ENCODE measurements at regions not wholly inside any gene's neighbourhood (a gene's known extent, or its start where the extent isn't known, plus 50 kb on each side); places are given as distances from the start of the nearest gene placed in this dataset.
"Not testable (repeated sequence)": the region's sequence is repeated elsewhere in the genome, so short reads cannot be mapped to it uniquely, and the experiment has no call there.

DNA sequence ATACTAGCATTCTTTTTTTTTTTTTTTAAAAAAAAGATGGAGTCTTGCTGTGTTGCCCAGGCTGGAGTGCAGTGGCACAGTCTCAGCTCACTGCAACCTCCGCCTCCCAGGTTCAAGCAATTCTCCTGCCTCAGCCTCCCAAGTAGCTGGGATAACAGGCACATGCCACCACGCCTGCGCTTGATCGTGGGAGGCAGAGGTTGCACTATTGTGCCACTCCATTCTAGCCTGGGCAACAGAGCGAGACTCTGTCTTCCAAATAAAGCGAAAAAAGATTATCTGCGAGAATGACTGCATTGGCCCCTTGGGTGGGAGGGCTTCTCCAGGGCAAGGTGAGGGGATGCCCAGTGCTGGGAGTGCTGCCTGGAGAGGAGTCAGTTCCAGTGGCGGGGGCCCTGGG lies 1357.1 kb downstream of the CDH12 start:
- H3K27ac ChIP-seq; H3K36me3 ChIP-seq; H3K27me3 ChIP-seq; H3K9me3 ChIP-seq; H3K4me1 ChIP-seq (ENCODE audit: insufficient read depth); intact Hi-C loops (cut with DNase I); H3K4me3 ChIP-seq: not testable (repeated sequence)
- 89 to 91% (median 91%) methylated on average over 7 to 8 of the region's 8 CpGs for WGBS, 3 donors
- peak in 1 of 5 donors; percentile 25 for DNase-seq

DNA sequence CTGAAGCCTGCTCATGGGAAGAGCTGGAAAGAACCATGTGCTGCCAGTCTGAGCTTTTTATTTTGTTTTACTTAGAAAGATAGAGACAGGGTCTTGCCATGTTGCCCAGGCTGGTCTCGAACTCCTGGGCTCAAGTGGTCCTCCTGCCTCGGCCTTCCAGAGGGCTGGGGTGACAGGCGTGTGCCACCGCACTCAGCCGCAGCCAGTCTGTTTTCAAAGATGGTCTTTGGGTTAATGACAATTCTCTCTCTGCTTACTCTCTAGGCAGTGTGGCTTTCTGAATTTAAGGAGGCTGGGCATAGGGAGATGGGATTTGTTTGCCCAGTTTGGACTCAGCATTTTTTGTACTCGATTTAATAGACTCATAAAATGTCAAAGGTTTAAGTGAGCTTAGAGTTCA lies 1357.9 kb downstream of the CDH12 start:
- H3K4me3 ChIP-seq; intact Hi-C loops (cut with DNase I); H3K27me3 ChIP-seq; H3K4me1 ChIP-seq (ENCODE audit: insufficient read depth); H3K27ac ChIP-seq; H3K36me3 ChIP-seq; H3K9me3 ChIP-seq: not testable (repeated sequence)
- 92 to 94% (median 94%) methylated on average over 6 of the region's 6 CpGs for WGBS, 3 donors
- peak in 1 of 5 donors; percentile 23 for DNase-seq

DNA sequence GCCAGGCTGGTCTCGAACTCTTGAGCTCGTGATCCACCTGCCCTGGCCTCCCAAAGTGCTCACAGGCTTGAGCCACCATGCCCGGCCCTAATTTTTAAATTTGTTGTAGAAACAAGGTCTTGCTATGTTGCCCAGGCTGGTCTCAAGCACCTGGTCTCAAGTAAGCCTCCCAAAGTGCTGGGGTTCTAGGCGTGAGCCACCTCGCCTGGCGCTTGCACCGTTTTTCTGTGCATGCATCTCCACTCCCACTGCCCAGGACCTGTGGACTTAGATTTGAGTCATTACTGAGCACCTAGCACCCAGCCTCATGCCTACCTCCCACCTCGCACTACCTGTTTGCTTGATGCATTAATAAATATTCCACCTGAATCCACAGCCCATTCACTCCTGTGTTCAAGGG lies 1359.1 kb downstream of the CDH12 start:
- DNase-seq; H3K4me3 ChIP-seq; H3K4me1 ChIP-seq (ENCODE audit: insufficient read depth); H3K9me3 ChIP-seq; H3K27ac ChIP-seq; H3K36me3 ChIP-seq; intact Hi-C loops (cut with DNase I); H3K27me3 ChIP-seq: not testable (repeated sequence)
- 91 to 97% (median 95%) methylated on average over 5 to 8 of the region's 8 CpGs for WGBS, 3 donors

DNA sequence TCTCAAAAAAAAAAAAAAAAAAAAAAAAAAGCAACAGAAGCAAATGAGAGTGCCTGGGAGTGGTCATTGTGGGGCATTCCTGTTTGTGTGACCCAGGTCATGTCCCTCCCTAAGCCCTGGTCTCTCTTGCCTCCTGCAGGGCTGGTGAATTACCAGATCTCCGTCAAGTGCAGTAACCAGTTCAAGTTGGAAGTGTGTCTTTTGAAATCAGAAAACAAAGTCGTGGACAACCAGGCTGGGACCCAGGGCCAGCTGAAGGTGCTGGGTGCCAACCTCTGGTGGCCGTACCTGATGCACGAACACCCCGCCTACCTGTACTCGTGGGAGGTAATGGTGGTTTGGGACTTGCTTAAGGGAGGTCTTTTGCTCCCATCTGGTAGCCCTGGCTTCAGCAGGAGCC lies 1362.0 kb downstream of the CDH12 start:
- H3K4me1 ChIP-seq (ENCODE audit: insufficient read depth); H3K9me3 ChIP-seq; H3K36me3 ChIP-seq; H3K27ac ChIP-seq; H3K27me3 ChIP-seq; H3K4me3 ChIP-seq; intact Hi-C loops (cut with DNase I): not testable (repeated sequence)
- DNase-seq: peak in 1 of 5 donors; percentile 37
- 94 to 97% (median 97%) methylated on average over 6 of the region's 6 CpGs for WGBS, 3 donors

DNA sequence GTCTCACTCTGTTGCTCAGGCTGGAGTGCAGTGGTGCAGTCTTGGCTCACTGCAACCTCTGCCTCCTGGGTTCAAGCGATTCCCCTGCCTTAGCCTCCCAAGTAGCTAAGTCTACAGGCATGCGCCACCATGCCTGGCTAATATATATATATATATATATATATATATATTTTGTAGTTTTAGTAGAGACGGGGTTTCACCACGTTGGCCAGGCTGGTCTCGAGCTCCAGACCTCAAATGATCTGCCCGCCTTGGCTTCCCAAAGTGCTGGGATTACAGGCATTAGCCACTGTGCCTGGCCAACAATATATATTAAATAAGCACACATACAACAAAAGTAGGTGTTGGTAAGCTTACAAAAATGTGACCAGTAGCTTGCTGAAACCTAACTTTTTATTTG lies 1364.3 kb downstream of the CDH12 start:
- WGBS, 3 donors: 96 to 98% (median 97%) methylated on average over 6 of the region's 6 CpGs

DNA sequence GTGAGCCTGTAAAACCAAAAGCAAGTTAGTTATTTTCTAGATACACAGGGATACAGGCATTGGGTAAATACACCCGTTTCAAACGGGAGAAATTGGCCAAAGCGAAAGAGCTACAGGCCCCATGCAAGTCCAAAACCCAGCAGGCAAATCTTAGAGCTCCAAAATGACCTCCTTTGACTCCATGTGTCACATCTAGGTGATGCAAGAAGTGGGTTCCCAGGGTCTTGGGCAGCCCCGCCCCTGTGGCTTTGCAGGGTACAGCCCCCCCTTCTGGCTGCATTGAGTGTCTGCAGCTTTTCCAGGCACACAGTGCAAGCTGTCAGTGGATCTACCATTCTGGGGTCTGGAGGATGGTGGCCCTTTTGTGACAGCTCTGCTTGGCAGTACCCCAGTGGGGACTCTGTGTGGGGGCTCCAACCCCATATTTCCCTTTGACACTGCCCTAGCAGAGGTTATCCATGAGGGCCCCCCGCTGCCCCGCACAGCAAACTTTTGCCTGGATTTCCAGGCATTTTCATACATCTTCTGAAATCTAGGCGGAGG lies 1367.6 kb downstream of the CDH12 start:
- intact Hi-C loops (cut with DNase I); H3K27ac ChIP-seq; H3K9me3 ChIP-seq; H3K36me3 ChIP-seq; H3K27me3 ChIP-seq; H3K4me3 ChIP-seq; H3K4me1 ChIP-seq (ENCODE audit: insufficient read depth): not testable (repeated sequence)
- peak in 1 of 5 donors; percentile 22 for DNase-seq
- WGBS, 3 donors: 90 to 96% (median 94%) methylated on average over 7 of the region's 7 CpGs

More for the DNA sequence above, 1364.3 kb downstream of the CDH12 start:
- intact Hi-C loops (cut with DNase I); H3K36me3 ChIP-seq; H3K9me3 ChIP-seq; DNase-seq; H3K4me3 ChIP-seq; H3K27ac ChIP-seq; H3K4me1 ChIP-seq (ENCODE audit: insufficient read depth); H3K27me3 ChIP-seq: not testable (repeated sequence)

DNA sequence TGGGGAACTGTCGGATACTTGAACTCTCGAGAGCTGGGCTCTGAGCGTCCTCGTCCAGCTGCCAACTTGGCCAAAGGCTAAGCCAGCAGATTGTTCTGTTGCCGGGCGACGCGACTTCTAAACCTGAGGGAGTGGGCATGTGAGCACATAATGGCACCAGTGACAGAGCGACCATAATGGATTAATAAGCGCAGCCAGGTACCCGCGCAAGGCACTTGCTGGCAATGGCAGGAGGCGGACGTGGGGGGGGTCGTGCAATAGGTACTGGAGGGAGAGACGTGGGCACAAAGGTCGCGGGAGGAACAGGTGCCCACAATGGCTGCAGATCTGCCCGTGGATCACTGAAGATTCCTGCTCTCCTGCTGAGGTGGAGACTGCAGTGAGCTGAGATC lies 1368.7 kb downstream of the CDH12 start:
- H3K36me3 ChIP-seq; intact Hi-C loops (cut with DNase I); H3K4me1 ChIP-seq (ENCODE audit: insufficient read depth); H3K9me3 ChIP-seq; H3K27ac ChIP-seq; H3K27me3 ChIP-seq; H3K4me3 ChIP-seq: not testable (repeated sequence)
- DNase-seq: peak in 2 of 5 donors; percentile 31 to 48
- 95 to 98% (median 98%) methylated on average over 11 to 15 of the region's 19 CpGs for WGBS, 3 donors

DNA sequence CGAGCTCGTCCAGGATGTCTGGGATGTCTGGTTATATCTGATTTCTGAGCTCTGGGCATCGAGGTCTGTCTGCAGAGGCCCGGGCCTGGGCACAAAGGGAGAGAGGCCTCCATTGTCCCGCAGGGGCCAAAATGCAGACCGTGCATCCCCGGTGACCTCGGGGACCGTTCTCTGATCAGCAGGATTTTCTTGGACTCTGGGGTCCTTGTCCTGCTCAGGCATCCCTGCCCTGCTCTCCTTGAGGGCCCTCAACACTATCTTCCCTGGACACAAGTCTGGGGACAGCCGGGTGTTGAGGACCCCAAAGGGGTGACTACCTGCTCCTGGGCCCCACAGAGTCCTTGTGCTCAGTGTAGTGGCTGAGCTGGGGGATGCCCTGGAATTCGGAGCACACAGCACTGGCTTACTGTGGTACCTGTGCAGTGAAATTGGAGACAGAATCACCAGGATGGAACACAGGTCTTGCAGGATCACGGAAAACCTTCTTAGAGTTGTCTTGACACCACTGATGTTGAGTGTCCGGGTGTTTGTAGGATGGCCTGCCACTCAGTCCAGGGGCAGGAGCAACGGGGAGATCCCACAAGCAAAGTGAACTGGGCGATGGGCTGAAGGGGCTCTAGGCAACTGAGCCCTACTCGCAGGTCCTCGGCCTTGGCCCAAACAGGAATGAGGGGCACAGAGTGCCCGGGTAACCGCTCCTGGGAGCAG lies 1369.2 kb downstream of the CDH12 start:
- 97 to 98% (median 97%) methylated on average over 15 to 19 of the region's 19 CpGs for WGBS, 3 donors
- H3K27me3 ChIP-seq; H3K9me3 ChIP-seq; intact Hi-C loops (cut with DNase I); H3K36me3 ChIP-seq; DNase-seq; H3K4me3 ChIP-seq; H3K4me1 ChIP-seq (ENCODE audit: insufficient read depth); H3K27ac ChIP-seq: not testable (repeated sequence)

DNA sequence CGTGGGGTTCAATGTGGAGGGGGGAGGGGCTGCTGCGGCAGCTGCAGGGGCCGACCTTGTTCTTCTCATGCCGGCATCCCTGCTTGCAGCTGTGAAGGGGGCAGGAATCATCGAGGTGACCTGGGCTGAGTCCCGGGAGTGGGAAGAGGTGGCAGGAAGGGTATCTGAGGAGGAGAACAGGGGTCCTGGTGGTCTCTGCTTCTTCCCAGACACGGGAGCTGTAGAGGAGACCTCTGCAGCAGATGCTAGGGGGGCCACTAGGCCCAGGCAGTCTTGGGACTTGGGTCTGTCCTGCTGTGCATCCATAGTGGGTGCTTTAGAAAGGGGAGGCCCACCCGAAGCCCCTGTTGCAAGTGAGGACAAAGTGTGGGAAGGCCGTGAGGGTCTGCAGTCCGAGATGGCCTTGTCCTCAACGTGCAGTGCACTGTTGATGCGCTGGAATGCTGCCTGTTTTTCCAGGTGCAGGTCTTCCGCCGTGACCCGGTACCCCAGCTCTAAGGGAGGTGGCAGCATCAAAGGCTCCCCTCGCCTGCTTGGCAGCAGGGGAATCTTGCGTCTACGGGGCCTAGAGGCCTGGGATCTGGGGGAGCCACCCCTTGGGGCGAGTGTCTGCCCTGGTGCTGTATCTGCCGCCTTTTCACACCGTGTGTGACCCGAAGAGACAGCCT lies 1370.0 kb downstream of the CDH12 start:
- H3K4me3 ChIP-seq; DNase-seq; H3K9me3 ChIP-seq; H3K4me1 ChIP-seq (ENCODE audit: insufficient read depth); H3K36me3 ChIP-seq; H3K27ac ChIP-seq; H3K27me3 ChIP-seq; intact Hi-C loops (cut with DNase I): not testable (repeated sequence)
- WGBS, 3 donors: 89 to 93% (median 91%) methylated on average over 19 to 22 of the region's 22 CpGs

DNA sequence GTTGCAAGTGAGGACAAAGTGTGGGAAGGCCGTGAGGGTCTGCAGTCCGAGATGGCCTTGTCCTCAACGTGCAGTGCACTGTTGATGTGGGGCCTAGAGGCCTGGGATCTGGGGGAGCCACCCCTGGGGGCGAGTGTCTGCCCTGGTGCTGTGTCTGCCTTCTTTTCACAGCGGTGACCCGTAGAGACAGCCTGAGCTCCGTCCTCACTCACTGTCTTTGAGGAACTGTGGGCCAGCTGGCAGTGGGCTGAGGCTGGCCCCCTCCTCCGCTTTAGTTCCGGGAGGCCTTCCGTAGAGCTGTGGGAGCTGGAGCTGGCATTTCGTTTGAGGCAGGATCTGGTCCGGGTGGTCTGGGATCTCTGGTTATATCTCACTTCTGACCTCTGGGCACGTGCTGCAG lies 1370.6 kb downstream of the CDH12 start:
- H3K27me3 ChIP-seq; DNase-seq; H3K4me3 ChIP-seq; intact Hi-C loops (cut with DNase I); H3K9me3 ChIP-seq; H3K27ac ChIP-seq; H3K4me1 ChIP-seq (ENCODE audit: insufficient read depth); H3K36me3 ChIP-seq: not testable (repeated sequence)
- 74 to 84% (median 76%) methylated on average over 13 of the region's 13 CpGs for WGBS, 3 donors

DNA sequence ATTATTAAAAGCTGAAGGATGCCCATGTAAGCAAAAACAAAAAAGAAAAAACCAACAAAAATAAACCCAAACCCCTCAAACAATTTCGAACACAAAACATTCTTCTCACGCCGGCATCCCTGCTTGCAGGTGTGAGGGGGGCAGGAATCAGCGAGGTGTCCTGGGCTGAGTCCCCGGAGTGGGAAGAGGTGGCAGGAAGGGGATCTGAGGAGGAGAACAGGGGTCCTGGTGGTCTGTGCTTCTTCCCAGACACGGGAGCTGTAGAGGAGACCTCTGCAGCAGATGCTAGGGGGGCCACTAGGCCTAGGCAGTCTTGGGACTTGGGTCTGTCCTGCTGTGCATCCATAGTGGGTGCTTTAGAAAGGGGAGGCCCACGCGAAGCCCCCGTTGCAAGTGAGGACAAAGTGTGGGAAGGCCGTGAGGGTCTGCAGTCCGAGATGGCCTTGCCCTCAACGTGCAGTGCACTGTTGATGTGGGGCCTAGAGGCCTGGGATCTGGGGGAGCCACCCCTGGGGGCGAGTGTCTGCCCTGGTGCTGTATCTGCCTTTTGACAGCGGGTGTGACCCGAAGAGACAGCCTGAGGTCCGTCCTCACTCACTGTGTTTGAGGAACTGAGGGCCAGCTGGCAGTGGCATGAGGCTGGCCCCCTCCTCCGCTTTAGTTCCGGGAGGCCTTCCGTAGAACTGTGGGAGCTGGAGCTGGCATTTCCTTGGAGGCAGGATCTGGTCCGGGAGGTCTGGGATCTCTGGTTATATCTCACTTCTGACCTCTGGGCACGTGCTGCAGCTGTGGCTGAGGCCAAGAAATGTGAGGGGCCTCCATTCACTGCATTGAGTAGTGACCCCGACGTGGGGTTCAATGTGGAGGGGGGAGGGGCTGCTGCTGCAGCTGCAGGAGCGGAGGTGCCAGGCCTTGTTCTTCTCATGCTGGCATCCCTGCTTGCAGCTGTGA lies 1371.5 kb downstream of the CDH12 start:
- H3K4me1 ChIP-seq (ENCODE audit: insufficient read depth); intact Hi-C loops (cut with DNase I); H3K4me3 ChIP-seq; H3K27me3 ChIP-seq; H3K27ac ChIP-seq; H3K9me3 ChIP-seq; H3K36me3 ChIP-seq: not testable (repeated sequence)
- WGBS, 3 donors: 83 to 86% (median 84%) methylated on average over 24 of the region's 24 CpGs
- DNase-seq: peak in 1 of 5 donors; percentile 37
